C4-2B (cell line): ENCODE measurements at regions not wholly inside any gene's neighbourhood (a gene's known extent, or its start where the extent isn't known, plus 50 kb on each side); places are given as distances from the start of the nearest gene placed in this dataset.

ENCODE experiments used
- H3K27ac ChIP-seq: fragments of 450-650 bp; 2 replicates; pipeline ENCODE4 v1.5.1; 2017
- ZFX ChIP-seq: fragments of 450-650 bp; IDR thresholded peaks from 2 replicates; pipeline ENCODE4 v1.6.1; 2017
- TF ChIP-seq, protein P1 (sequence below): fragments of 450-650 bp; conservative IDR thresholded peaks from 2 replicates; pipeline ENCODE4 v1.5.1; 2017; ENCODE audit warnings: mild to moderate bottlenecking

- TF ChIP-seq ZFX: no peak
- TF ChIP-seq, protein P1, sequence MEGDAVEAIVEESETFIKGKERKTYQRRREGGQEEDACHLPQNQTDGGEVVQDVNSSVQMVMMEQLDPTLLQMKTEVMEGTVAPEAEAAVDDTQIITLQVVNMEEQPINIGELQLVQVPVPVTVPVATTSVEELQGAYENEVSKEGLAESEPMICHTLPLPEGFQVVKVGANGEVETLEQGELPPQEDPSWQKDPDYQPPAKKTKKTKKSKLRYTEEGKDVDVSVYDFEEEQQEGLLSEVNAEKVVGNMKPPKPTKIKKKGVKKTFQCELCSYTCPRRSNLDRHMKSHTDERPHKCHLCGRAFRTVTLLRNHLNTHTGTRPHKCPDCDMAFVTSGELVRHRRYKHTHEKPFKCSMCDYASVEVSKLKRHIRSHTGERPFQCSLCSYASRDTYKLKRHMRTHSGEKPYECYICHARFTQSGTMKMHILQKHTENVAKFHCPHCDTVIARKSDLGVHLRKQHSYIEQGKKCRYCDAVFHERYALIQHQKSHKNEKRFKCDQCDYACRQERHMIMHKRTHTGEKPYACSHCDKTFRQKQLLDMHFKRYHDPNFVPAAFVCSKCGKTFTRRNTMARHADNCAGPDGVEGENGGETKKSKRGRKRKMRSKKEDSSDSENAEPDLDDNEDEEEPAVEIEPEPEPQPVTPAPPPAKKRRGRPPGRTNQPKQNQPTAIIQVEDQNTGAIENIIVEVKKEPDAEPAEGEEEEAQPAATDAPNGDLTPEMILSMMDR: no peak
These were observed 455.9 kb downstream of the ENC1 start for GRCh38 chr5:74184649-74185048.

DNA sequence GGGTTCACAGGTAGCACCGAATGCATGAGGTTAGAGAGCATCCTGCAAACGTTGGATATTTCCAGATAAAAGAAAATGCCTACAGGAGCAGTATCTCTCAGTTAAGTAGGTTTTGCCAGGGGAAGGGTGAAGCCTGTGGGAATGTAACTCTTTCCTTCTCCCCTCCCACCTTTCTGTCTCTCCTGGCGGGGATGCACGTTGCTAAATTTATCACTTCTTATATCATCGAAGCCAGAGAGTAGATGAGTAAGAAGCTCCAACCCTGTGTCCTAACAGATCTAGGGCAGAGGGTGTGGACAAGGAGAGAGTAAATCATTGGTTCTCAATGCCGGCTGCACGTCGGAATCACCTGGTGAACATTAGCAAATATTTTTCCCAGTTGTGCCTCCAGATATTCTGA is 457.5 kb downstream of the ENC1 start:
- TF ChIP-seq, protein P1: no peak
- TF ChIP-seq ZFX: no peak
- H3K27ac ChIP-seq: no peak overlapping the region

More at GRCh38 chr5:74184649-74185048, 455.9 kb downstream of the ENC1 start:
- no peak overlapping the region for H3K27ac ChIP-seq

- H3K27ac ChIP-seq: no peak overlapping the region
- TF ChIP-seq, protein P1: no peak
- TF ChIP-seq ZFX: no peak
These were observed 457.9 kb downstream of the ENC1 start for GRCh38 chr5:74182603-74183002.

DNA sequence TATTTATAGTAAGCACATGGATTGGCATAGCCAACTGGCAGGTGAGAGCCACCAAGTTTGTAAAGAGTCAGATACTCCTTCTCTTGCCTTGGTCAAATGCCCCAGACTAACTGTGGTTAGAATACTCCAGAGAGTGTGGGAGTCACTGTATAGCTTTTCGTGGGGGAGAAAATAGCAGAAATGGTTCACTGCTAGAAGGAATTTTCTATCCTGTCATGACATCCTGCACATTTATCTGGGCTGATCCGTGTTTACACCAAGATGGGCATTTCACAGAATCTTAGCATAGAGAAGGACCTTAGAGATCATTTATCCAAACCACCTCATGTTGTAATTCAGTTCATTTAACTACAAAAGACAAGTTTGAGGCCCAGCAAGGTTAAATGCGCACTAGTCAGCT is 460.8 kb downstream of the ENC1 start:
- no peak overlapping the region for H3K27ac ChIP-seq
- TF ChIP-seq ZFX: no peak
- TF ChIP-seq, protein P1: no peak

DNA sequence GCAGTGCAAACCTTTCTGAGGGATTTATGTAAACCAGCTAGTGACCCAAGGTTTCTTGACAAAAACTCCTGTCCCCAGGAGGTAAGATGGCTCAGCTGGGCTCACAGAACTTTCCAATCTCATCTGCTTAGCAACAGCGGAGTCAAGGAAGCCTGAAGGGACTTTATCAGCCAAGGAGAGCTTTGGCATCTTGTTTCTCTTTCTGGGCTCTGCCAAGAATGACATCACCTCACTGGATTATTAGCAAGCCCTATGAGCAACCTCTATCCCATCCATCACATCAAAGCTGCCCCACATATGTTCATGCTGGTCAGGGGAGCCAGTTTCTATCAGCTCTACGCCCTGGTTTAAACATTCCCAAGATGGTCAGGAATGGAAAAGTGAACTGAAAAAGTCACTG is 461.3 kb downstream of the ENC1 start:
- H3K27ac ChIP-seq: no peak overlapping the region
- no peak for TF ChIP-seq ZFX
- TF ChIP-seq, protein P1: no peak

- TF ChIP-seq ZFX: no peak
- TF ChIP-seq, protein P1: no peak
- no peak overlapping the region for H3K27ac ChIP-seq
These were observed 462.6 kb downstream of the ENC1 start for GRCh38 chr5:74177961-74178360.

GRCh38 chr5:74174366-74174765 is 466.2 kb downstream of the ENC1 start:
- no peak for TF ChIP-seq ZFX
- TF ChIP-seq, protein P1: no peak

More at GRCh38 chr5:74174366-74174765, 466.2 kb downstream of the ENC1 start:
- H3K27ac ChIP-seq: no peak overlapping the region
